OCI-M1 (cell line): ENCODE measurements at regions not wholly inside any gene's neighbourhood (a gene's known extent, or its start where the extent isn't known, plus 50 kb on each side); places are given as distances from the start of the nearest gene placed in this dataset.
"Not testable (repeated sequence)": the region's sequence is repeated elsewhere in the genome, so short reads cannot be mapped to it uniquely, and the experiment has no call there.

ENCODE experiments used
- DNase-seq: peaks from one replicate; lab custom pipeline; 2025; lab: John Stamatoyannopoulos, UW

DNA sequence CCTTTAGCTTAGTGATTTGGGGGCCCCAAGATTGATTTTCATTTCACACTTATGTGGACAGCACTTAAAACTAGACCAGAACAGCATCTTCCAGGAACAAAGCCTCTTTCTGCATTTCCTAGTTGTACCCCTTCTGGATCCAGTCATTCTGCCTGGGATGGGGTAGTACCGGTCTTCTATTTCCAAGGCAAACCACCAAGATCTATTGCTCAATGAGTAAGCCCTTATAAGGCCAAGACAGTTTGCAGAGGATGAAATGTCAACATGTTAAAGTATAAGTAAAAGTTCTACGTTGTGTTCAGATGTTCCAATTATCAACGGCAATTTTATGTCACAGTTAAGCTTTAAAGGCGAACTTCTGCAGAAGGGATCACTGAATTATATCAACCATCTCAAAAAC is 106.9 kb upstream of the ZNF746 start:
- DNase-seq, result no peak

DNA sequence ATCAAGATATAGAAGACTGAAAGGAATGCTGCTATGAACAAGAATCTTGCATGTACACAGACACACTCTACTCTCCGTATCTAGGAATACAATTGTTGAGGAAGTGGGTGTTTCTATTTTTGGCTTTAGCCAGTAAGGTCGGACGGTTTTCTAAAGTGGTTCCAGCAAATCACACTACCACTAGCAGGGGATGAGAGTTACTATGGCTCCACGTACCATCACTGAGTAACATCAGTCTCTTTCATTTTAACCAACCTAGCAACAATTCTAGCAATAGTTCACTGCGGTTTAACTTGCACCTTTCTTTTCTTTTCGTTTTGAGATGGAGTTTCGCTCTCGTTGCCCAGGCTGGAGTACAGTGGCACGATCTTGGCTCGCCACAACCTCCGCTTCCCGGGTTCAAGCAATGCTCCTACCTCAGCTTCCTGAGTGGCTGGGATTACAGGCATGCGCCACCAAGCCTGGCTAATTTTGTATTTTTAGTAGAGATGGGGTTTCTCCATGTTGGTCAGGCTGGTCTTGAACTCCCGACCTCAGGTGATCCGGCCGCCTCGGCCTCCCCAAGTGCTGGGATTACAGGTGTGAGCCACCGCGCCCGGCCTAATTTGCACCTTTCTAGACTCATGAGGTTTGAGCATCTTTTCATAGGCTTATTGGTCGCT is 103.2 kb upstream of the ZNF746 start:
- DNase-seq, result not testable (repeated sequence)

DNA sequence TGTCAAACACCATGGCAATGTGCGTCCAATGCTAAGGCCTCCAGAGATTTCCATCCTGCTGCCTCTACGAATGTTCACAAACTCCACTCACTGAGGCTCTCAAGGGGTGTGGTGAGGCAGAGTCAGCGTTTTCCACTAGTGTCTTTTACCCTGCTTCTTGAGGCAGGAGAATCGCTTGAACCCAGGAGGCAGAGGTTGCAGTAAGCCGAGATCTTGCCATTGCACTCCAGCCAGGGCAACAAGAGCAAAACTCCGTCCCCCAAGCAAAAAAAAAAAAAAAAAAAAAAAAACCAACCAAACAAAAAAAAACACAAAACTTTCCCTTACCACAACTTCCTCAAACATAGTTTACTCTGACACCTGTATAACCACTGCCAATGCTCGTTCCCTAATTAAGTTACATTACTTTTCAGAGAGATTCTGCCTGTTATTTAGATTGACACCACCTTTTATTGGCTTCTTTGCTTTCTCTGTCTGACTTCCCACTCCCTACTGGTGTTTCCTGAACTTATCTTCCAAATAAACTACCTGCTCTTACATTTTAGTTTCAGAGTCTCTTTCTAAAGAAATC is 102.1 kb upstream of the ZNF746 start:
- peak; percentile 1 for DNase-seq

DNA sequence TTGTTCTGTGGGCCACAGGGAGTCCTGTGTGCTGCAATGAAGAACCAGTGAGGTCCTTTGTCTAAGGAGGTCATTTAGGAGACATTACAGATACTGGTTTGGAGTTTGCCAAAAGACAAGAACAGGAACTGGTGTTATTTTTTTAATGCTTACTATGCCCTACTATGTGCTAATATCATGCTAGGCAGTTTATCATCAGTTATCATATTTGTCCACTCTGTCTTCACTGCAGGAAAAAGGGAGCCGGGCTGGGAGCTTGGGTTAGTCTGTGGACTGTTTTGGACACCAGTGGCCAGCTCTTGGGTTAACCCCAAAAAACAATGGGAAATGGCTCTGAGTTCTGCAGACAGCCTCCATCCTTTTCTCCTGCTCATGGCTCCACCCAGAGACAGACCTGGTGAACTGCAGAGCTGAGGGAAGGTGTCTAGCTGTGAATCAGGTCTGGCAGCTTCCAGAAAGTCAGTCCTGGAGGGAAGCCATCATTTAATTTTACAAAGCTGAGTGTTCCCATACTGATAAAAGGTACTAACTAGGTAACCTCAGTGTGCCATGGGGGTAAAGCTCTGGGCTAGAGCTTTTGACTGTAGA is 101.2 kb upstream of the ZNF746 start:
- peak; percentile 16 for DNase-seq

DNA sequence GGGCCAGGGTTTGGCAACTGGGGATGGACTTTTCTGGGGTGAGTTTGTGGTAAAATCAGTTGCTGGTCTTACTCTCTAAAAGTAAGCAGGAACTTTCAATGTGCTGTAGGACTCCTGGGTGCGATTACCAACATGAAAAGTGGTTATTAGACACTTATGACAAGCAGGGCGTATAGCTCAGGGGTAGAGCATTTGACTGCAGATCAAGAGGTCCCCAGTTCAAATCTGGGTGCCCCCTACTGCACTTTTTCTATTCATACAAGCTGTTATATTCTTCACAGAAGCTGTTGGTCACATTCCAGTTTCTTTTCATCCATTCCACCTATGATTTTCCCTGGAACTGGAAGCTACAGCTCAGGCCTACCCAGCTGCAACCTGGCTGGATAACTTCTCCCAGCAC is 100.2 kb upstream of the ZNF746 start:
- not testable (repeated sequence) for DNase-seq

DNA sequence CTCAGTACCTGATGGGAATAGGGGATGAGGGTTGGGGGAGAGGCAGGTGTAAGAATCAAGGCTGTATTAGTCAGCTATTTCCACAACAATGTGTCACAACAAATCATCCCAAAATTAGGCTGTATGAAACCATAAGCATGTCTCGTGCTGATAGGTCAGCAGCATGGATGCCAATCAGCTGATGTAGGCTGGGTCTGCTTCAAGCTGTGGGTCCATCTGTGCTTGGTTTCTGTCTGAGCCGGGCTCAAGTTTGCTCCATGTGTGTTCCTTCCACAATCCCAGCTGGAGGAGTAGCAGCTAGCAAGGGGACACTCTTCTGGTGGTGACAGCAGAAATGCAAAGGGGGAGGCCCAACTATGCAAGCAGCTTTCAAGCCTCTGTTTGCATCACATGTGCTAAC is 97.9 kb upstream of the ZNF746 start:
- DNase-seq, result no peak

DNA sequence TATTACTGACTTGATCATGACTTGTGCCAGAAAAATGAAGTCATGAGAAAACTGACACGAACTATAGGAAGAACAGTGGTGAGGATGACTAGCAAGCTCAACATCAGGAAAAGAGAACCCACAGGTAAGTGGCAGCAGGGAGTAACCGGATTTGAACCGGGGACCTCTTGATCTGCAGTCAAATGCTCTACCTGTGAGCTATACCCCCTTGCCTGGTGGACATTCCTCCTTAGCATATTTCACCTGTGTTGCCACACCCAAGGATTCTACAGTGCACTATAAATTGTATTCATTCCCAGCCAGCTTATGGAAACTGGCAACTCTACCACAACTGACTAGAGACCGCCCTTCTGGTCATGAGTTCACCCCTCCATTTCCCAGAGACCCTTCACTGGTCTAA is 97.5 kb upstream of the ZNF746 start:
- no peak for DNase-seq

DNA sequence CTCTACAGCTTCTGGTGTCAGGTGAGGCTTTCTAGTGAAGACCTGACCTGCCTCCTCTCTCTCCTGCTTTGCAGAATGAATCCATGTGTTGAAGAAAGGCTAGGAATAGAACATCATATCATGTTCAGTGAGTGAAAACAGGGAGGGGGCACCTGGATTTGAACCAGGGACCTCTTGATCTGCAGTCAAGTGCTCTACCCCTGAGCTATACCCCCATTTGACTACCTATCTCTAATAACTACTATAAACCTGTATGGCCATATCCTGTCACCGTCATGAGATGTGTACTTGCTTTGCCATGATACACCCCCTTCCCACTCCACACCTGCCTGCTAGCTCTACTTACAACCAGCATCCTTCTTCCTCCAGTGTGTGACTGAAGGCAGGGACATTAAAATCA is 91.3 kb upstream of the ZNF746 start:
- no peak for DNase-seq

DNA sequence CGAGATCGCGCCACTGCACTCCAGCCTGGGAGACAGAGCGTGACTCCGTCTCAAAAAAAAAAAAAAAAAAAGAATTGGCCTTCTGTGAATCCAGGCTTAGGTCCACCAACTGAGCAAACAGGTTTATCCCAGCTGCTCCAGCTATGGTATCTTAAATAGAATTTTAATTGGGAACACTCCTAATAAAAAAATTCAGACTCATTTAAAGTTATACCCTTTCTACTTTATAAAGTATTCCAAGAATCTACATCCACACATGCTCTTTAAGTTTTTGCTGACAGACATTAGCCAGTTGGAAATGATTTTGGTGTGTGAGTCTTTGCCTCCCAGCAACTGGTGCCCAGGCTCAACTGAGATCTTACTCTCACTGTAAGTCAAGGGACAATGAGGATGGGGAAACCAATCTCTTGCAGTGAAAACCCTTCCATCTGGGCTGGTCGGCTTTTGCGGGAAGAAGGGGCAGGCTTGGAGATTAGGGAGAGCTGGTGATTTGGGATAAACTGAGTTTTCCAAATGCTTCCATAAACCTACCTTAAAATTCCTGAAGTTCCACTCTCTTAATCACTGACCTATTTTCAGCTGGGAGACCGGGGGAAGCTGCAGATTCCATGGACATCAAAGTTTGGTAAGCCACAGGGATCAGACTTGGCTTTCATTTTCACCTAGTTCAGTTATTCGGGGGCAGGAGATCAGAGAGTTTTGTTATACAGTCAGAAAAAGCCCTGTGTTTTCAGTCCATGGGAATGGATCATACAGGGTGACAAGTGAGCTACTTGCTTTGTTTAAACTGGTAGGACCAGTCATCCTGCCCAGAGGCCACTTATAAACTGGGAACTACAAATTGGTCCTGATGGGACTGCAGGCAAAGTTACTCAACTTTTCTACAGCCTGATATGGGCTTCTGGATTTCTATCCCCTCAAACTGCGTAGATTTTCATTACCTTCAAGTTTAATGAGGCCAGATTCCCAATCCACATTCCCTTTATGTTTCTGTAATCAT is 89.3 kb upstream of the ZNF746 start:
- DNase-seq, result no peak

DNA sequence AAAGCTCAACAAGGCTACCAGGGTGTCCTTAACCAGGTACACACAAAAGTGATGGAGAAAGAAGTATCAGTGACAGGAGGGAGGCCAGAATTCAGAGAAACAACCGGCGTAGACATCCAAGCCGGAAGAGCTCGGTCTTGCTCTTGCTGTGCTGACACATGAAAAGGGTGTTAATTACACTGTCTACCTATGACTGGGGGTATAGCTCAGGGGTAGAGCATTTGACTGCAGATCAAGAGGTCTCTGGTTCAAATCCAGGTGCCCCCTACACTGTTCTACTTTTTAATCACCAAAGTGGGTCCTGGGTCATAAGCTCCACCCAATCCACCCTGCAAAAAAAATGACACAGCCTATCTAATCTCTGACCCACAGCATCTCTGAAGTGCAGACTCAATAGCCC is 86.9 kb upstream of the ZNF746 start:
- no peak for DNase-seq

DNA sequence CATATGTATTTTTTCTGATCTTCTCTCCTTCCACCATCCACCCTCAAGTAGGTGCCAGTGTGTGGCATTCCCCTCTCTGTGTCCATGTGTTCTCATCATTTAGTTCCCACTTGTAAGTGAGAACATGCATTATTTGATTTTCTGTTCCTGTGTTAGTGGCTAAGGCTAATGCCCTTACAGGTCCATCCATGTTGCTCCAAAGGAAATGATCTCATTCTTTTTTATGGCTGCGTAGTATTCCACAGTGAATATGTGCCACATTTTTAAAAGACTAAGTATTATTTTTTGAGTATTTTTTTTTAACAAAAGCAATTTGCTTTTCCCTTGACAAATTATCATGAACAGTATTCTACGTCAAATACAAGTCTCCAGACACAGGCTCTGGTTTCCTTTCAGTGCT is 86.4 kb upstream of the ZNF746 start:
- DNase-seq, result no peak

DNA sequence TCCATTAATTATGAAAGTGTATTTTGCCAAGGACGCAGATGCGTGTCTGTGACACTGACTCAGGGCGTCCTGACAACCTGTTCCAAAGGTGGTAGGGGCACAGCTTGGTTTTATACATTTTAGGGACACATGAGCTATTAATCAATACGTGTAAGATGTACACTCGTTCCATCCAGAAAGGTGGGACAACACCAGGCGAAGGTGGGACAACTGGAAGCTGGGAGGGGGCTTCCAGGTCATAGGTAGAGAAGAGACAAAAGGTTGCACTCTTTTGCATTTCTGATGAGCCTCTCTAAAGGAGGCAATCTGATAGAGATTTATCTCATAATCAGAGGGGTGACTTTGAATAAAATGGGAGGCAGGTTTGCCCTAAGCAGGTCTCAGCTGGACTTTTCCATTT is 82.7 kb upstream of the ZNF746 start:
- no peak for DNase-seq

DNA sequence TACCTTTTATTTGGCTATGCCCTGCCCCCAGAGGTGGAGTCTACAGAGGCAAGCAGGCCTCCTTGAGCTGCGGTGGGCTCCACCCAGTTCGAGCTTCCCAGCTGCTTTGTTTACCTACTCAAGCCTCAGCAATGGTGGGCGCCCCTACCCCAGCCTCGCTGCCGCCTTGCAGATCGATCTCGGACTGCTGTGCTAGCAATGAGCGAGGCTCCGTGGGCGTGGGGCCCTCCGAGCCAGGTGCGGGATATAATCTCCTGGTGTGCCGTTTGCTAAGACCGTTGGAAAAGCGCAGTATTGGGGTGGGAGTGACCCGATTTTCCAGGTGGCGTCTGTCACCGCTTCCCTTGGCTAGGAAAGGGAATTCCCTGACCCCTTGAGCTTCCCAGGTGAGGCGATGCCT is 81.8 kb upstream of the ZNF746 start:
- DNase-seq, result not testable (repeated sequence)

DNA sequence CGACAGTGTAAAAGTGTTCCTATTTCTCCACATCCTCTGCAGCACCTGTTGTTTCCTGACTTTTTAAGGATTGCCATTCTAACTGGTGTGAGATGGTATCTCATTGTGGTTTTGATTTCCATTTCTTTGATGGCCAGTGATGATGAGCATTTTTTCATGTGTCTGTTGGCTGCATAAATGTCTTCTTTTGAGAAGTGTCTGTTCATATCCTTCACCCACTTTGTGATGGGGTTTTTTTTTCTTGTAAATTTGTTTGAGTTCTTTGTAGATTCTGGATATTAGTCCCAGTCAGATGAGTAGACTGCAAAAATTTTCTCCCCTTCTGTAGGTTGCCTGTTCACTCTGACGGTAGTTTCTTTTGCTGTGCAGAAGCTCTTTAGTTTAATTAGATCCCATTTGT is 76.8 kb upstream of the ZNF746 start:
- not testable (repeated sequence) for DNase-seq

DNA sequence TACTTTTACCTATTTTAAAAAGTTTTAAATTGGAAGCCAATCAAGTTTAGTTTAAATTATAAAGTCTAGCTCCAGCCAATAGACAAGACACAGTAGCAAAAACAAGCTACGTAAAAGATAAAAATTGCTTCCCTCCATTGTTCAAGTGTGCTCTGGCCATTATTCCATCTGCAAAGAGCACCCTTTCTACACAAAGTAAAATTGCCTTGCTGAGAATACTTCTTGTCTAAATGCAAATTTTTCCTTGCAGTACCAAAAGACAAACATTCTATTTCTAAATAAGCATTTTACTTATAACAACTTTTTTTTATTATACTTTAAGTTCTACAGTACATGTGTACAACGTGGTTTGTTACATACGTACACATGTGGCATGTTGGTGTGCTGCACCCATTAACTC is 75.9 kb upstream of the ZNF746 start:
- DNase-seq, result peak; percentile 2

DNA sequence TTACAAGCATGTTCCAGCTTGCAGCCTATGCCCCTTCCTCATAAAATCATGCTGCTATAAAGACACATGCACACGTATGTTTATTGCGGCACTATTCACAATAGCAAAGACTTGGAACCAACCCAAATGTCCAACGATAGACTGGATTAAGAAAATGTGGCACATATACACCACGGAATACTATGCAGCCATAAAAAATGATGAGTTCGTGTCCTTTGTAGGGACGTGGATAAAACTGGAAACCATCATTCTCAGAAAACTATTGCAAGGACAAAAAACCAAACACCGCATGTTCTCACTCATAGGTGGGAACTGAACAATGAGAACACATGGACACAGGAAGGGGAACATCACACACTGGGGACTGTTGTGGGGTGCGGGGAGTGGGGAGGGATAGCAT is 75.3 kb upstream of the ZNF746 start:
- DNase-seq, result not testable (repeated sequence)

DNA sequence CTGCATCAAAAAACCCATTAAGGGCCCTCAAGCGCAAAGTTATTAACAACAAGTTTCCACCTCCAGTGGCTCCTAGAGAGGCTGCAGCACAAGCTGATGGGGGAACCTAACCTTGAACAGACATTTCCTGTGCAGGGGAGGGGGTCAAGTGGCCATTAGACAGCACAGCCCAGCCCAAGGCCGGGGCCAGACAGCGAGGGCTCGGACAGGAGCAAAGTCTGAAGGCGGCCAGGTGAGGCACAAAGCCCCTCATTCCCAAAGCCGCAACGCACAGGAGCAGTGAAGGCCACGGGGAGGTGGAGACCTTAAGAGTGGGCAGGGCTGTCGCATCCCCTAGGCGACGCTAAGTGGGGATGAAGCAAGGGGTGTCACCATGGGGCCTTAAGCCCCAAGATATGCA is 73.2 kb upstream of the ZNF746 start:
- no peak for DNase-seq

DNA sequence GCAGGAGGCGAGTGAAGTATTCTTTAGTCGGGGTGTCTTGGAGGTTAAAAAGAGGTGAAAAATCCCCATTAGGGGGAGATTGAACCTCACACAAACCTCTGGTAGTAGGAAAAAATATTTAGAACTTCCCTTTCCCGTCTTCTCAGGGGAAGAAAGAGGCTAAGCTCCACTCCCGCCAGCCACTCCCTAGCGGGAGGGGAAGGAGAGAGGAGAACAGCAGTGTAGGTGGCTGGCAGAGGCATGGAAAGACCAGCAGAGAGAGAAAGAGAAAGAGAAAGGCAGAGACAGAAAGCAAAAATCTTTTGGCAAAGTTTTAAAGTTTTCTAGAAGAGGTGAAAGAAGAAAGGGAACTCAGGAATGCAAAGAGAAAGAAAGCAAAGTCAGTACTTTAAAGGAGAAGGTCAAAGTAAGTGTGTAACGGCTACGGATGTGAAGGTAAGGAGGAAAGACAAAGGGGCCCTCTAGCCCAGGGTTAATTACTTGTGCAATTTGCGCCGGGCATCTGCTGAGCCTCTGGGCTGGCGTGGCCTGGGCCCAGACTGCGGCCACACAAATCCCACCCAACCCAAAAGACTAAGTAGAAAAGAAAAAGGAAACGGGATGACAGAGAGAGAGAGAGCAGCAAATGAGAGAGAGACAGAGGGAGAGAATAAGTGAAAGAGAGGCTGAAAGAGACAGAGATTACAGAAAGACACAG is 72.3 kb upstream of the ZNF746 start:
- DNase-seq, result no peak

DNA sequence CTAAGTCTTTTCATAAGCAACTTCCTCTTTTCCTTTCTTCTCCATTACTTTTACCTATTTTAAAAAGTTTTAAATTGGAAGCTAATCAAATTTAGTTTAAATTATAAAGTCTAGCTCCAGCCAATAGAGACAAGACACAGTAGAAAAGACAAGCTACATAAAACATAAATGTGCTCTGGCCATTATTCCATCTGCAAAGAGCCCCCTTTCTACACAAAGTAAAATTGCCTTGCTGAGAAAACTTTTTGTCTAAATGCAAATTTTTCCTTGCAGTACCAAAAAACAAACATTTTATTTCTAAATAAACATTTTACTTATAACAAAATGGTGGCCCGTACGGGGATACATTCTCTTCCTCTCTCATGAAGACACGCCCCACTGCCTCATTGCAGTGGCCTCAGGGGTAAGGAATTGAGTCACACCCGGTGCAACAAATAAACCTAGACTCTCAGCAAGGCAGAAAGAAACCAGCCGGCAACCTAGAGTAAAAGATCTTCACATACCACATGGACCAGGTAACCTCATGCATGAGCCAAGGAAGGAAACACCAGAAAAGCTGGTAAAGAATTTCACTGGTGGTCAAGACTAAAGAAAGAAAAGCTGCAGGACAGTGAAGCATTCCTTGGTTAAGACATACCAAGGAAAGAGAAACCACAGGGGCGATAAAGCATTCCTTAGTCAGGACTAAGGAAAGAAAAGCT is 71.6 kb upstream of the ZNF746 start:
- DNase-seq, result no peak

DNA sequence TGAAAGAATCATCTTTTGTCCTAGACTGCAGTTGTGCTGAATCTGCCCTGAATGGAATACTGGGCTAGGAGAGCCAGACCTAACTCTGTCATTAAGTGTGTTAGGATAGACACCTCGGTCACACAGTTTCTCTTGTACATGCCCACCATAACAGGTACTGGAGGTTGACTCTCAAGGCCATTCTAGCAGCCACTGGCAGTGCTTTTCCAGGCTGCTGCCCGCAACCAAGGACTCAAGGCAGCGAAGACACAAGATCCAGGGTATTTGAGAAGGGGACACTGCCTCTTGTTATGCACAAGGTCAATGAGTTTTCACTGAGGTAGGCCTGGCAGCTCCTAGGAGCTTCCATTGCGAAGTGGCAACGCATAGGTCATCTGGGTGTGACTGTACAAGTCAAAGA is 70.6 kb upstream of the ZNF746 start:
- no peak for DNase-seq

DNA sequence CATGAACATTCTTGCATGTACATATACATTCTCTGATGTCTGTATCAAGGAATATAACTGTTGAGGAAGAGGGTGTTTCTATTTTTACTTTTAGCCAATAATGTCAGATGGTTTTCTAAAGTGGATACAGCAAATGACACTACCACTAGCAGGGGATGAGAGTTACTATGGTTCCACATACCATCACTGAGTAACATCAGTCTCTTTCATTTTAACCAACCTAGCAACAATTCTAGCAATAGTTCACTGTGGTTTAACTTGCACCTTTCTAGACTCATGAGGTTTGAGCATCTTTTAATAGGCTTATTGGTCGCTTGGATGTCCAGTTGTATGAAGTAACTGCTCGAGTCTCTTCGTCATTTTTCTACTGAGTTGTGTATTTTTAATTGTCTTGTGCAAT is 68.5 kb upstream of the ZNF746 start:
- no peak for DNase-seq

DNA sequence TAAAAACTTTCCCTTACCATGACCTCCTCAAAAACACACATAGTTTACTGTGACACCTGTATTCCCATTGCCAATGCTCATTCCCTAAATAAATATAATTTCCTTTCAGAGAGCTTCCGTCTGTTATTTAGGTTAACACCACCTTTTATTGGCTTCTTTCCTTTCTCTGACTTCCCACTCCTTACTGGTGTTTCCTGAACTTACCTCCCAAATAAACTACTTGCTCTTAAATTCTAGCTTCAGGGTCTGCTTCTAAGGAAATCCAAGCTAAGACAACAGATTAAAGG is 67.4 kb upstream of the ZNF746 start:
- DNase-seq, result no peak
